ENCODE measurements at regions not wholly inside any gene's neighbourhood (a gene's known extent, or its start where the extent isn't known, plus 50 kb on each side); places are given as distances from the start of the nearest gene placed in this dataset.

GRCh38 chr2:107020392-107020791, 134.4 kb upstream of the ST6GAL2 start:
- no peak overlapping the region for H3K9ac ChIP-seq (ENCODE audit: low read length)
- no peaks in the 10 kb centered on the region for H3K27me3 ChIP-seq (ENCODE audit: insufficient read depth, low read length)
- H3K4me2 ChIP-seq (ENCODE audit: low read length) = no peak overlapping the region
- H3K4ac ChIP-seq (ENCODE audit: low read depth, low read length) = no peak overlapping the region
- no peaks in the 10 kb centered on the region for H3K79me1 ChIP-seq (ENCODE audit: low read length)
- no peak overlapping the region for H2BK12ac ChIP-seq (ENCODE audit: low read length)
- WGBS (ENCODE audit: extremely low coverage, insufficient coverage, insufficient read length) = no CpG with 5 or more reads among the region's 6 CpGs
- H3K27ac ChIP-seq (ENCODE audit: low read depth, low read length) = no peak overlapping the region
- no peak for DNase-seq
- no peak overlapping the region for H2AK5ac ChIP-seq (ENCODE audit: low read length)
- H2BK120ac ChIP-seq (ENCODE audit: insufficient read depth, low read length, poor library complexity) = no peak overlapping the region
- no peak overlapping the region for H3K18ac ChIP-seq (ENCODE audit: low read length)
- H3K79me2 ChIP-seq (ENCODE audit: control insufficient read depth, insufficient read depth, low read length, poor library complexity) = no peaks in the 10 kb centered on the region
- H3K14ac ChIP-seq (ENCODE audit: low read length) = no peak overlapping the region
- H3K23ac ChIP-seq (ENCODE audit: low read length) = no peak overlapping the region
- no peaks in the 10 kb centered on the region for H3K36me3 ChIP-seq (ENCODE audit: control insufficient read depth in 1 of 2, insufficient read depth in 2 of 2, low read length in 2 of 2)
- H3K4me3 ChIP-seq (ENCODE audit: low read depth, low read length) = no peak overlapping the region
- H4K91ac ChIP-seq (ENCODE audit: low read depth, low read length) = no peak overlapping the region
- H2AFZ ChIP-seq (ENCODE audit: insufficient read depth, low read length, poor library complexity) = no peak overlapping the region
- H4K8ac ChIP-seq (ENCODE audit: low read depth, low read length) = no peak overlapping the region
- no peak overlapping the region for H2BK5ac ChIP-seq (ENCODE audit: low read depth, low read length, poor library complexity)
- H3K9me3 ChIP-seq (ENCODE audit: insufficient read depth, low read depth, low read length) = no peaks in the 10 kb centered on the region
- H4K12ac ChIP-seq (ENCODE audit: low read depth, low read length) = no peak overlapping the region
- H3K4me1 ChIP-seq (ENCODE audit: control insufficient read depth in 1 of 2, insufficient read depth in 2 of 2, low read length in 2 of 2) = no peaks in the 10 kb centered on the region

GRCh38 chr2:107024269-107024668, 138.3 kb upstream of the ST6GAL2 start:
- H3K4me3 ChIP-seq (ENCODE audit: low read depth, low read length) = no peak overlapping the region
- no peaks in the 10 kb centered on the region for H3K79me2 ChIP-seq (ENCODE audit: control insufficient read depth, insufficient read depth, low read length, poor library complexity)
- no peak overlapping the region for H2BK12ac ChIP-seq (ENCODE audit: low read length)
- H3K79me1 ChIP-seq (ENCODE audit: low read length) = no peaks in the 10 kb centered on the region
- H2BK5ac ChIP-seq (ENCODE audit: low read depth, low read length, poor library complexity) = no peak overlapping the region
- no peak overlapping the region for H2AK5ac ChIP-seq (ENCODE audit: low read length)
- no peaks in the 10 kb centered on the region for H3K36me3 ChIP-seq (ENCODE audit: control insufficient read depth in 1 of 2, insufficient read depth in 2 of 2, low read length in 2 of 2)
- no peak overlapping the region for H2AFZ ChIP-seq (ENCODE audit: insufficient read depth, low read length, poor library complexity)
- no peak overlapping the region for H3K27ac ChIP-seq (ENCODE audit: low read depth, low read length)
- no peak overlapping the region for H3K4me2 ChIP-seq (ENCODE audit: low read length)
- no peak overlapping the region for H3K23ac ChIP-seq (ENCODE audit: low read length)
- no peak overlapping the region for H2BK120ac ChIP-seq (ENCODE audit: insufficient read depth, low read length, poor library complexity)
- no peaks in the 10 kb centered on the region for H3K27me3 ChIP-seq (ENCODE audit: insufficient read depth, low read length)
- no CpG with 5 or more reads among the region's 2 CpGs for WGBS (ENCODE audit: extremely low coverage, insufficient coverage, insufficient read length)
- H3K4me1 ChIP-seq (ENCODE audit: control insufficient read depth in 1 of 2, insufficient read depth in 2 of 2, low read length in 2 of 2) = no peaks in the 10 kb centered on the region
- no peak overlapping the region for H3K4ac ChIP-seq (ENCODE audit: low read depth, low read length)
- H3K14ac ChIP-seq (ENCODE audit: low read length) = no peak overlapping the region
- no peak overlapping the region for H4K8ac ChIP-seq (ENCODE audit: low read depth, low read length)
- no peak overlapping the region for H3K18ac ChIP-seq (ENCODE audit: low read length)
- H4K91ac ChIP-seq (ENCODE audit: low read depth, low read length) = no peak overlapping the region
- H3K9ac ChIP-seq (ENCODE audit: low read length) = no peak overlapping the region
- no peak overlapping the region for H4K12ac ChIP-seq (ENCODE audit: low read depth, low read length)
- H3K9me3 ChIP-seq (ENCODE audit: insufficient read depth, low read depth, low read length) = no peaks in the 10 kb centered on the region
- no peak for DNase-seq

- Histone ChIP-seq H2AK5ac (ENCODE audit: low read length) (no peak overlapping the region), H4K12ac (ENCODE audit: low read depth, low read length) (no peak overlapping the region), H3K79me1 (ENCODE audit: low read length) (no peaks in the 10 kb centered on the region), H3K27ac (ENCODE audit: low read depth, low read length) (no peak overlapping the region), H3K9ac (ENCODE audit: low read length) (no peak overlapping the region), H3K23ac (ENCODE audit: low read length) (no peak overlapping the region), H3K18ac (ENCODE audit: low read length) (no peak overlapping the region), H4K8ac (ENCODE audit: low read depth, low read length) (no peak overlapping the region), H3K9me3 (ENCODE audit: insufficient read depth, low read depth, low read length) (no peaks in the 10 kb centered on the region), H2BK120ac (ENCODE audit: insufficient read depth, low read length, poor library complexity) (no peak overlapping the region), H3K4me2 (ENCODE audit: low read length) (no peak overlapping the region), H3K14ac (ENCODE audit: low read length) (no peak overlapping the region), H3K79me2 (ENCODE audit: control insufficient read depth, insufficient read depth, low read length, poor library complexity) (no peaks in the 10 kb centered on the region), H3K36me3 (ENCODE audit: control insufficient read depth in 1 of 2, insufficient read depth in 2 of 2, low read length in 2 of 2) (no peaks in the 10 kb centered on the region), H3K27me3 (ENCODE audit: insufficient read depth, low read length) (no peaks in the 10 kb centered on the region), H2BK12ac (ENCODE audit: low read length) (no peak overlapping the region), H2AFZ (ENCODE audit: insufficient read depth, low read length, poor library complexity) (no peak overlapping the region), H4K91ac (ENCODE audit: low read depth, low read length) (no peak overlapping the region), H3K4me3 (ENCODE audit: low read depth, low read length) (no peak overlapping the region), H3K4ac (ENCODE audit: low read depth, low read length) (no peak overlapping the region), H3K4me1 (ENCODE audit: control insufficient read depth in 1 of 2, insufficient read depth in 2 of 2, low read length in 2 of 2) (no peaks in the 10 kb centered on the region), H2BK5ac (ENCODE audit: low read depth, low read length, poor library complexity) (no peak overlapping the region)
- DNase-seq = no peak
- WGBS (ENCODE audit: extremely low coverage, insufficient coverage, insufficient read length) = no CpG with 5 or more reads among the region's 6 CpGs
These were observed 139.4 kb upstream of the ST6GAL2 start for GRCh38 chr2:107025291-107025857.

GRCh38 chr2:107025869-107026380, 140.0 kb upstream of the ST6GAL2 start:
- no peaks in the 10 kb centered on the region for H3K4me1 ChIP-seq (ENCODE audit: control insufficient read depth in 1 of 2, insufficient read depth in 2 of 2, low read length in 2 of 2)
- no peak overlapping the region for H3K9ac ChIP-seq (ENCODE audit: low read length)
- no peaks in the 10 kb centered on the region for H3K27me3 ChIP-seq (ENCODE audit: insufficient read depth, low read length)
- no peak overlapping the region for H4K8ac ChIP-seq (ENCODE audit: low read depth, low read length)
- H2BK120ac ChIP-seq (ENCODE audit: insufficient read depth, low read length, poor library complexity) = no peak overlapping the region
- H4K91ac ChIP-seq (ENCODE audit: low read depth, low read length) = no peak overlapping the region
- no peaks in the 10 kb centered on the region for H3K36me3 ChIP-seq (ENCODE audit: control insufficient read depth in 1 of 2, insufficient read depth in 2 of 2, low read length in 2 of 2)
- no peak overlapping the region for H2AFZ ChIP-seq (ENCODE audit: insufficient read depth, low read length, poor library complexity)
- H3K14ac ChIP-seq (ENCODE audit: low read length) = no peak overlapping the region
- no peak overlapping the region for H2BK12ac ChIP-seq (ENCODE audit: low read length)
- no CpG with 5 or more reads among the region's 8 CpGs for WGBS (ENCODE audit: extremely low coverage, insufficient coverage, insufficient read length)
- no peak overlapping the region for H3K4me2 ChIP-seq (ENCODE audit: low read length)
- no peaks in the 10 kb centered on the region for H3K79me2 ChIP-seq (ENCODE audit: control insufficient read depth, insufficient read depth, low read length, poor library complexity)
- DNase-seq = no peak
- no peak overlapping the region for H3K27ac ChIP-seq (ENCODE audit: low read depth, low read length)
- no peak overlapping the region for H3K4me3 ChIP-seq (ENCODE audit: low read depth, low read length)
- no peaks in the 10 kb centered on the region for H3K79me1 ChIP-seq (ENCODE audit: low read length)
- H4K12ac ChIP-seq (ENCODE audit: low read depth, low read length) = no peak overlapping the region
- H3K9me3 ChIP-seq (ENCODE audit: insufficient read depth, low read depth, low read length) = no peaks in the 10 kb centered on the region
- H2AK5ac ChIP-seq (ENCODE audit: low read length) = no peak overlapping the region
- no peak overlapping the region for H2BK5ac ChIP-seq (ENCODE audit: low read depth, low read length, poor library complexity)
- H3K18ac ChIP-seq (ENCODE audit: low read length) = no peak overlapping the region
- H3K23ac ChIP-seq (ENCODE audit: low read length) = no peak overlapping the region
- H3K4ac ChIP-seq (ENCODE audit: low read depth, low read length) = no peak overlapping the region

Data from trophoblast cell (in vitro differentiated cells and primary cell).